CD4-positive, CD25-positive, alpha-beta regulatory T cell (primary cell): ENCODE measurements at regions not wholly inside any gene's neighbourhood (a gene's known extent, or its start where the extent isn't known, plus 50 kb on each side); places are given as distances from the start of the nearest gene placed in this dataset.
A peak's percentile ranks its signal among the peaks of the same experiment; 100 is the strongest.
"Not testable (repeated sequence)": the region's sequence is repeated elsewhere in the genome, so short reads cannot be mapped to it uniquely, and the experiment has no call there.

ENCODE experiments used
- ATAC-seq, 2 donors: fragments of 150-1000 bp; cut with Tn5 transposase; one replicate each; pipeline ENCODE4 v1.10.0; 2021; ENCODE audit warnings: low read depth in 2 of 2, moderate number of reproducible peaks in 2 of 2, moderate library complexity in 1 of 2
- DNase-seq, 3 donors: peaks; one replicate each; pipeline versions ENCODE4 v3.0.0 to v3.0.0-alpha.2; 2012 to 2022; ENCODE audit warnings: mixed read lengths in 1 of 3
- H3K27ac ChIP-seq: one replicate; pipeline ENCODE4 v1.7.0; 2013; ENCODE audit warnings: mild to moderate bottlenecking, low read length; ENCODE audit not compliant: insufficient read depth, poor library complexity, severe bottlenecking
- H3K27me3 ChIP-seq: one replicate; pipeline ENCODE4 v1.7.0; 2013; ENCODE audit warnings: low read length; ENCODE audit not compliant: control insufficient read depth, insufficient read depth
- H3K36me3 ChIP-seq: one replicate; pipeline ENCODE4 v1.7.0; 2013; ENCODE audit warnings: mild to moderate bottlenecking, low read length, moderate library complexity; ENCODE audit not compliant: control insufficient read depth, insufficient read depth
- H3K4me1 ChIP-seq: 2 replicates; pipeline ENCODE4 v1.7.0; 2013; ENCODE audit warnings: mild to moderate bottlenecking, low read length; ENCODE audit not compliant: insufficient read depth, control insufficient read depth, poor library complexity, severe bottlenecking
- H3K4me3 ChIP-seq: one replicate; pipeline ENCODE4 v1.7.0; 2013; ENCODE audit warnings: low read depth, mild to moderate bottlenecking, low read length, moderate library complexity
- H3K9me3 ChIP-seq, 2 experiments: 1 replicate in 1 of 2; 2 replicates in 1 of 2; pipeline ENCODE4 v1.7.0; 2013; ENCODE audit warnings: low read length in 2 of 2, mild to moderate bottlenecking in 1 of 2, moderate library complexity in 1 of 2; ENCODE audit not compliant: control insufficient read depth in 2 of 2
- H3K27ac Mint-ChIP-seq, 3 donors: one replicate each; pipeline ENCODE4 v1.8.0; 2020 to 2022; ENCODE audit warnings: mild to moderate bottlenecking in 3 of 3, mixed read lengths in 3 of 3, moderate library complexity in 2 of 3
- H3K27me3 Mint-ChIP-seq: one replicate; pipeline ENCODE4 v1.8.0; 2022; ENCODE audit warnings: mild to moderate bottlenecking, mixed read lengths
- H3K36me3 Mint-ChIP-seq: one replicate; pipeline ENCODE4 v1.8.0; 2020; ENCODE audit warnings: mixed read lengths
- H3K4me1 Mint-ChIP-seq, 4 donors: one replicate each; pipeline ENCODE4 v1.8.0; 2020 to 2022; ENCODE audit warnings: mixed read lengths in 4 of 4, mild to moderate bottlenecking in 1 of 4
- H3K4me3 Mint-ChIP-seq, 4 donors: one replicate each; pipeline ENCODE4 v1.8.0; 2020 to 2022; ENCODE audit warnings: mild to moderate bottlenecking in 4 of 4, mixed read lengths in 4 of 4, moderate library complexity in 3 of 4
- H3K9me3 Mint-ChIP-seq, 7 donors: one replicate each; pipeline ENCODE4 v1.8.0; 2020 to 2022; ENCODE audit warnings: mixed read lengths in 7 of 7, mild to moderate bottlenecking in 3 of 7, moderate library complexity in 2 of 7

DNA sequence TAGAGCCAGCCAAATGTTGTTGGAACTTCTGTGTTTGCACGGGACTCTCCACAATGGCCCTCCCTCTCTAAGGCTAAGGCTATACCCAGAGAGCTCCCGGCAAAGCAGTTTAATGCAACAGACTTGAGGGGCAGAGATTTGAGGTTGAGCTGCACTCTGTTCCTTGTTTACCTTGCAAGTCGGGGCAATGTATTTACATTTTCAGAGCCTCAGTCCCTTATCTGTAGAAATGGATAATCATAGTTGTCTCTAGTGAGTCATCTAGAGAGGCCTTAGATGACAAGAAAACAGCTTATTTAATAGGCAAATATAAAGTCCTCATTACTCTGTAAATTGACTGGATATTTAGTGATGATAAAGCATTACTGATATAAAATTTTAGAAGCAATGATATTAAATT lies 917.7 kb downstream of the MCTP2 start:
- Mint-ChIP-seq H3K27ac (no peak overlapping the region), H3K36me3 (no peaks in the 10 kb centered on the region)

DNA sequence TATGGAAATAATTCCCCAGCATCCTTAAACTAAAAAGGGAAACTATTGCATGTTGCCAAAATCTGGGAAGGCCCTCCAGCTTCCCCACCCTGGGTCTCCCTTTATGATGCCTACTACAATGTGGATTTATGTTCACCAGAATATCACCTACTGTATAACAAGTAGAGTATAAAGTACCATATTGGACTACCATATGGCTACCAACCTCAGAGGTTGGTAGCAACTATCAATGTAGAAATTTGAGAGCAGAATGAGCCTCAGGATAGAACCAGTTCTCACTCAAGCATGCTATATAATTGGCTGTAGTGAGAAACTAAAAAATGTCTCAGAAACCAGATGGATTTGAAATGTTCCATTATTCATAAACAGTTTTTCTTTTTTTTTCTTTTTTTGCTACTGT lies 918.4 kb downstream of the MCTP2 start:
- peaks cover 0 to 5% of the 10 kb centered on the region in 2 experiments for H3K9me3 ChIP-seq
- DNase-seq (no peak), ATAC-seq (no peak)
- no peak overlapping the region for H3K27ac ChIP-seq
- Mint-ChIP-seq H3K9me3 (peaks cover 4 to 25% (median 9%) of the 10 kb centered on the region in 7 donors), H3K27ac (no peak overlapping the region), H3K36me3 (no peaks in the 10 kb centered on the region), H3K4me1 (no peaks in the 10 kb centered on the region), H3K27me3 (no peaks in the 10 kb centered on the region), H3K4me3 (no peak overlapping the region)
- no peaks in the 10 kb centered on the region for H3K36me3 ChIP-seq
- no peaks in the 10 kb centered on the region for H3K27me3 ChIP-seq
- no peak overlapping the region for H3K4me3 ChIP-seq
- H3K4me1 ChIP-seq, result no peaks in the 10 kb centered on the region

More for the DNA sequence above, 917.7 kb downstream of the MCTP2 start:
- Histone ChIP-seq H3K4me3 (no peak overlapping the region), H3K27me3 (no peaks in the 10 kb centered on the region), H3K4me1 (no peaks in the 10 kb centered on the region), H3K36me3 (no peaks in the 10 kb centered on the region), H3K9me3 (peaks cover 0 to 5% of the 10 kb centered on the region in 2 experiments), H3K27ac (no peak overlapping the region)
- DNase-seq, result no peak
- H3K4me3 Mint-ChIP-seq, result no peak overlapping the region
- H3K27me3 Mint-ChIP-seq, result no peaks in the 10 kb centered on the region
- ATAC-seq, result no peak
- no peaks in the 10 kb centered on the region for H3K4me1 Mint-ChIP-seq
- H3K9me3 Mint-ChIP-seq, result peaks cover 4 to 21% (median 9%) of the 10 kb centered on the region in 7 donors

DNA sequence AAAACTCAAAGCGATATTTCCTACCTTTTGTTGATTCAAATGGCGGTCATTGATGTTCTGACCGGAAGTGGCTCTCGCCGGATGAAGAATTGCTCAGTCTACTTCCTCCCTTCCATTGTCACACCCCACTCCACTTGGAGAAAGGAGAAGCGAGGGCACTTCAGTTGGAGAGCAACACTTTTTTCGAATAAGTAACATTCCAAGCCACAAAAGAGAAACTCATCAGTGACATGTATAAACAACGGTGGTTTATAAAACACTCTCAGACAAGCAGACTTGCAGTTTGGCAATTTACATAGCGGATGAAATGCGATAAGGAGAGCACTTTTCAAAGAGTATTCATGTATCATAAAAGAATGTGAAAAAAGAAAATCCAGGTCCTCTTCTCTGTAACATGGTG lies 919.1 kb downstream of the MCTP2 start:
- Mint-ChIP-seq H3K4me3 (no peak overlapping the region), H3K27ac (no peak overlapping the region), H3K36me3 (no peaks in the 10 kb centered on the region), H3K9me3 (peaks cover 5 to 25% (median 9%) of the 10 kb centered on the region in 7 donors), H3K4me1 (no peaks in the 10 kb centered on the region), H3K27me3 (no peaks in the 10 kb centered on the region)
- Histone ChIP-seq H3K36me3 (no peaks in the 10 kb centered on the region), H3K9me3 (peaks cover 0 to 5% of the 10 kb centered on the region in 2 experiments), H3K27ac (no peak overlapping the region), H3K4me3 (no peak overlapping the region), H3K4me1 (no peaks in the 10 kb centered on the region), H3K27me3 (no peaks in the 10 kb centered on the region)
- DNase-seq (no peak), ATAC-seq (no peak)

DNA sequence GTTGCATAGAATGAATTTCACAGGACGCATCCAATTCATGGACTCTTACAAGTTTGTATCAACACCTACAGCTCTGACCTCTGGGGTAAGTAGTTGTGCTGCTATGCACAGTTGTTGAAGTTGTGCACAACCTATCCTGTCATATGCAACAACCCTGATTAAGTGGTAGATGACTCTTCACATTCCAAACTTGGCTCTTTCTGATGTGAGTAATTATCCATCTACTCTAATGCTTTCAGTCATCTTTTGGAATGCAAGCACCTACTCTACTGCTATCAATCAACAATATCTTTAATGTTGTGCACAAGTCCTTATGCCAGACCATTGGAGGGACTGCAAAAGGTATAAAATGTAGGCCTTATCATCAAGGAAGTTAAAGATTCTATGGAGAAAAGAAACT lies 921.4 kb downstream of the MCTP2 start:
- Histone ChIP-seq H3K36me3 (no peaks in the 10 kb centered on the region), H3K9me3 (peaks cover 0 to 5% of the 10 kb centered on the region in 2 experiments), H3K27ac (no peak overlapping the region), H3K27me3 (no peaks in the 10 kb centered on the region), H3K4me1 (no peaks in the 10 kb centered on the region), H3K4me3 (no peak overlapping the region)
- H3K9me3 Mint-ChIP-seq, result peaks cover 9 to 30% (median 12%) of the 10 kb centered on the region in 7 donors
- H3K27ac Mint-ChIP-seq, result peak overlapping the region in 1 of 3 donors; percentile 9
- no peak for DNase-seq
- no peaks in the 10 kb centered on the region for H3K4me1 Mint-ChIP-seq
- H3K27me3 Mint-ChIP-seq, result no peaks in the 10 kb centered on the region
- no peak for ATAC-seq
- H3K36me3 Mint-ChIP-seq, result no peaks in the 10 kb centered on the region
- H3K4me3 Mint-ChIP-seq, result no peak overlapping the region

DNA sequence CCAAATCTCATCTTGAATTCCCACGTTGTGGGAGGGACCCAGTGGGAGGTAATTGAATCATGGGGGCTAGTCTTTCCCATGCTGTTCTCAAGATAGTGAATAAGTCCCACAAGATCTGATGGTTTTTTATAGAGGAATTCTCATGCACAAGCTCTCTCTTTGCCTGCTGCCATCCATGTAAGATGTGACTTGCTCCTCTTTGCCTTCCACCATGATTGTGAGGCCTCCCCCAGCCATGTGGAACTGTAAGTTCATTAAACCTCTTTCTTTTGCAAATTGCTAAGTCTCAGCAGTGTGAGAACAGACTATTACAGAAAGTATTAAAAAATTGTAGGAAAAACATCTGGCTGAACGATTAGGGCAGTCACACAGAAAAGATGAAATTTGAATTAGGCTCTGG lies 921.8 kb downstream of the MCTP2 start:
- H3K36me3 ChIP-seq, H3K27me3 ChIP-seq, H3K9me3 ChIP-seq, H3K4me3 ChIP-seq, H3K4me1 Mint-ChIP-seq, ATAC-seq, H3K4me1 ChIP-seq, DNase-seq, H3K36me3 Mint-ChIP-seq, H3K27me3 Mint-ChIP-seq, H3K4me3 Mint-ChIP-seq, H3K27ac ChIP-seq: not testable (repeated sequence)
- Mint-ChIP-seq H3K9me3 (peaks cover 11 to 30% (median 14%) of the 10 kb centered on the region in 7 donors), H3K27ac (peak overlapping the region in 1 of 3 donors; percentile 9)

DNA sequence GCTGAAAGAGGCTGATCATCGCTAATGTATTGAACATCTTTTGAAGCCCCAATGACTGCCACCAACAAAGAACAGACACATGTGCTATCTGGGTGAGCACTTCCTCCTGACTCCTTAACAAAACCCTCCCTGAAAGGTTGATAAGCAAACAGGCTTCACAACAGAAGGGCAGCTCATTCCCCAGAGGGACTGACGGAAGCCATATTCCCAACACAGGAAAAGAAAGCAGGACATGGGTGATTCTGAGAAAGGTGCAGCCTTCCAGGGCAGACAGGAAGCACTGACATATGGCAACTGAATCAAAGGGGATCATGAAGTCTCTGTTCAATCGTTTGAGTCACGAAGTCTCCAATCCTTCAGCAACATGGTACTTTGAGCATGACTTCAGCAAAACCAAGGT lies 929.0 kb downstream of the MCTP2 start:
- no peak for ATAC-seq
- Mint-ChIP-seq H3K27ac (no peak overlapping the region), H3K27me3 (no peaks in the 10 kb centered on the region), H3K4me3 (no peak overlapping the region), H3K36me3 (no peaks in the 10 kb centered on the region), H3K9me3 (peaks cover 7 to 16% (median 9%) of the 10 kb centered on the region in 7 donors), H3K4me1 (no peaks in the 10 kb centered on the region)
- no peak overlapping the region for H3K4me3 ChIP-seq
- H3K36me3 ChIP-seq, result no peaks in the 10 kb centered on the region
- H3K27me3 ChIP-seq, result no peaks in the 10 kb centered on the region
- H3K9me3 ChIP-seq, result no peaks in the 10 kb centered on the region
- no peaks in the 10 kb centered on the region for H3K4me1 ChIP-seq
- no peak overlapping the region for H3K27ac ChIP-seq
- no peak for DNase-seq

DNA sequence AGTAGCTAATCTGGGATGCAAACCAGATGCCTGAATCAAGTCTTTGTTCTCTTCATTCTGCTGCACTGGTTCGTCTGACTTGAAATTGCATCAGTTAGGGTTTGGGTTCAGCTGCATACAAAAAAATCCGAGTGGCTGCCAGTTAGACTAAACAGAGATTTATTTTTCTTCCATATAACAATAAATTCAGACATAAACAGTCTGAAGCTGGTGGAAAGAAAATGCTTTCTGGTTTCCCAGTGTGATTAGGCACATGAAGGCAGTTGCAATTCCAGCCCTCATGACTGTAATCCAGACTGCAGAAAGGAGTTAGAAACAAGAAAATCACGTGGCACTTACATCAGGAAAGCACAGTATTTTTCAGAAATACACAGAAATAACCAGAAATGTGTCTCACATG lies 930.7 kb downstream of the MCTP2 start:
- no peaks in the 10 kb centered on the region for H3K4me1 ChIP-seq
- DNase-seq (no peak), ATAC-seq (no peak)
- H3K36me3 ChIP-seq, result no peaks in the 10 kb centered on the region
- no peaks in the 10 kb centered on the region for H3K27me3 ChIP-seq
- H3K9me3 ChIP-seq, result peaks cover 0 to 5% of the 10 kb centered on the region in 2 experiments
- no peak overlapping the region for H3K27ac ChIP-seq
- Mint-ChIP-seq H3K4me3 (no peak overlapping the region), H3K36me3 (no peaks in the 10 kb centered on the region), H3K27me3 (no peaks in the 10 kb centered on the region), H3K4me1 (no peaks in the 10 kb centered on the region), H3K27ac (no peak overlapping the region), H3K9me3 (peaks cover 4 to 18% (median 7%) of the 10 kb centered on the region in 7 donors)
- H3K4me3 ChIP-seq, result no peak overlapping the region

DNA sequence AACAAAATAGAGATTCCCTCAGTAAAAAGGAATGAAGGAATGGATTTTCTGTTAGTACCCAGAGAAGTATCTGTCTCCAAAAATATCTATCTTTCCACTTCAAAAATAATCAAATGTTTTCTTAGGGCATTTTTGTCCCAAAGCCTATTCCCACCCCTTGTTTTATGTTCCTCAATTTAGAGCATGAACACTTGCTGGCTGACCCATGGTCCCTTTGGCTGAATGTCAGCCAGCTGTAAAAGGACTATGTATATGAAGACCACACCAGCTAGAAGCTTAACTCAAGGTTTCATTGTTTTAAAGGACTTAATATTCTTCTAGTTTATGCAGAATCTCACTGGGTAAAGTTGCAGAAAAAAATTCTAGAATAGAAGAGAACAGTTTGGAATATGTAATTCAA lies 931.2 kb downstream of the MCTP2 start:
- ATAC-seq, result no peak
- Mint-ChIP-seq H3K4me1 (no peaks in the 10 kb centered on the region), H3K27me3 (no peaks in the 10 kb centered on the region), H3K36me3 (no peaks in the 10 kb centered on the region), H3K9me3 (peaks cover 2 to 23% (median 8%) of the 10 kb centered on the region in 7 donors), H3K27ac (peak overlapping the region in 1 of 3 donors; percentile 10), H3K4me3 (no peak overlapping the region)
- DNase-seq, result no peak
- H3K4me3 ChIP-seq, result no peak overlapping the region
- no peak overlapping the region for H3K27ac ChIP-seq
- H3K4me1 ChIP-seq, result no peaks in the 10 kb centered on the region
- H3K36me3 ChIP-seq, result no peaks in the 10 kb centered on the region
- peaks cover 0 to 5% of the 10 kb centered on the region in 2 experiments for H3K9me3 ChIP-seq
- no peaks in the 10 kb centered on the region for H3K27me3 ChIP-seq
